A549 (cell line): ENCODE measurements at regions not wholly inside any gene's neighbourhood (a gene's known extent, or its start where the extent isn't known, plus 50 kb on each side); places are given as distances from the start of the nearest gene placed in this dataset.

Experiments
- EP300 ChIP-seq, 2 experiments: fragments of >200 bp; sonication (Bioruptor Twin); formaldehyde crosslinking; IDR thresholded peaks; 2 replicates in 1 of 2; 3 replicates in 1 of 2; pipeline ENCODE4 v1.6.1; 2016 to 2017
- ESRRA ChIP-seq: fragments of 150-350 bp; IDR thresholded peaks from 2 replicates; pipeline ENCODE4 v1.6.1; 2014; ENCODE audit warnings: mild to moderate bottlenecking, low read length, borderline replicate concordance
- FOSL2 ChIP-seq, 2 experiments: fragments of 450-650 bp in 1 of 2; fragments of >200 bp in 1 of 2; sonication (Bioruptor Twin) in 1 of 2; formaldehyde crosslinking; IDR thresholded peaks; 2 replicates each; pipeline versions ENCODE4 v1.5.0 to v1.6.1; 2016 to 2020; ENCODE audit warnings: mild to moderate bottlenecking in 1 of 2, moderate library complexity in 1 of 2
- KDM5A ChIP-seq: fragments of 200-600 bp; sonication (generic); IDR thresholded peaks from 2 replicates; pipeline ENCODE4 v1.6.1; 2016; ENCODE audit warnings: antibody characterized with exemption, mild to moderate bottlenecking
- MAX ChIP-seq: IDR thresholded peaks from 2 replicates; pipeline ENCODE4 v1.6.1; 2012
- MYC ChIP-seq: IDR thresholded peaks from 2 replicates; pipeline ENCODE4 v1.6.1; 2012; ENCODE audit warnings: mild to moderate bottlenecking, inconsistent platforms, low read length, improper control_type of control experiment, borderline replicate concordance
- POLR2A ChIP-seq: IDR thresholded peaks from 2 replicates; pipeline ENCODE4 v1.6.1; 2012; ENCODE audit warnings: mild to moderate bottlenecking, low read length
- RAD21 ChIP-seq, 2 experiments: fragments of >200 bp in 1 of 2; sonication (Bioruptor Twin) in 1 of 2; formaldehyde crosslinking in 1 of 2; IDR thresholded peaks in 1 of 2; conservative IDR thresholded peaks in 1 of 2; 2 replicates in 1 of 2; 3 replicates in 1 of 2; pipeline ENCODE4 v1.6.1; 2012 to 2018; ENCODE audit warnings: inconsistent platforms in 1 of 2
- RNF2 ChIP-seq: fragments of 200-600 bp; sonication (generic); IDR thresholded peaks from 2 replicates; pipeline ENCODE4 v1.6.1; 2016; ENCODE audit warnings: low read depth, mild to moderate bottlenecking, antibody characterized with exemption, moderate library complexity, borderline replicate concordance
- SREBF2 ChIP-seq: fragments of 450-650 bp; IDR thresholded peaks from 2 replicates; pipeline ENCODE4 v1.6.1; 2014; ENCODE audit warnings: mild to moderate bottlenecking, moderate library complexity
- TP53 ChIP-seq: fragments of 250-450 bp; sonication (Bioruptor Pico); IDR thresholded peaks from 2 replicates; pipeline ENCODE4 v1.5.0; 2021; ENCODE audit warnings: mild to moderate bottlenecking, moderate library complexity
- ZC3H11A ChIP-seq: fragments of 450-650 bp; IDR thresholded peaks from 2 replicates; pipeline ENCODE4 v1.6.1; 2014; ENCODE audit warnings: antibody characterized with exemption, mild to moderate bottlenecking
- TF ChIP-seq, protein P1 (sequence below): fragments of >200 bp; sonication (Bioruptor Twin); formaldehyde crosslinking; IDR thresholded peaks from 3 replicates; pipeline ENCODE4 v1.5.1; 2016
- TF ChIP-seq, protein P2 (sequence below): fragments of 200-600 bp; sonication (generic); IDR thresholded peaks from 2 replicates; pipeline ENCODE4 v1.6.1; 2016; ENCODE audit warnings: antibody characterized with exemption, mild to moderate bottlenecking, moderate library complexity

- TF ChIP-seq KDM5A: no peak
- TF ChIP-seq MYC: no peak
- TF ChIP-seq TP53: no peak
- TF ChIP-seq, protein P1, sequence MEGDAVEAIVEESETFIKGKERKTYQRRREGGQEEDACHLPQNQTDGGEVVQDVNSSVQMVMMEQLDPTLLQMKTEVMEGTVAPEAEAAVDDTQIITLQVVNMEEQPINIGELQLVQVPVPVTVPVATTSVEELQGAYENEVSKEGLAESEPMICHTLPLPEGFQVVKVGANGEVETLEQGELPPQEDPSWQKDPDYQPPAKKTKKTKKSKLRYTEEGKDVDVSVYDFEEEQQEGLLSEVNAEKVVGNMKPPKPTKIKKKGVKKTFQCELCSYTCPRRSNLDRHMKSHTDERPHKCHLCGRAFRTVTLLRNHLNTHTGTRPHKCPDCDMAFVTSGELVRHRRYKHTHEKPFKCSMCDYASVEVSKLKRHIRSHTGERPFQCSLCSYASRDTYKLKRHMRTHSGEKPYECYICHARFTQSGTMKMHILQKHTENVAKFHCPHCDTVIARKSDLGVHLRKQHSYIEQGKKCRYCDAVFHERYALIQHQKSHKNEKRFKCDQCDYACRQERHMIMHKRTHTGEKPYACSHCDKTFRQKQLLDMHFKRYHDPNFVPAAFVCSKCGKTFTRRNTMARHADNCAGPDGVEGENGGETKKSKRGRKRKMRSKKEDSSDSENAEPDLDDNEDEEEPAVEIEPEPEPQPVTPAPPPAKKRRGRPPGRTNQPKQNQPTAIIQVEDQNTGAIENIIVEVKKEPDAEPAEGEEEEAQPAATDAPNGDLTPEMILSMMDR: no peak
- no peak for TF ChIP-seq RNF2
- TF ChIP-seq RAD21 (conservative IDR thresholded peaks at IDR 0.05 in 1 of 2, IDR thresholded peaks at IDR 0.05 in 1 of 2): no peak
- no peak for TF ChIP-seq ESRRA
- TF ChIP-seq SREBF2: no peak
- TF ChIP-seq EP300 (IDR thresholded peaks at IDR 0.05): no peak
- TF ChIP-seq MAX: no peak
- TF ChIP-seq, protein P2, sequence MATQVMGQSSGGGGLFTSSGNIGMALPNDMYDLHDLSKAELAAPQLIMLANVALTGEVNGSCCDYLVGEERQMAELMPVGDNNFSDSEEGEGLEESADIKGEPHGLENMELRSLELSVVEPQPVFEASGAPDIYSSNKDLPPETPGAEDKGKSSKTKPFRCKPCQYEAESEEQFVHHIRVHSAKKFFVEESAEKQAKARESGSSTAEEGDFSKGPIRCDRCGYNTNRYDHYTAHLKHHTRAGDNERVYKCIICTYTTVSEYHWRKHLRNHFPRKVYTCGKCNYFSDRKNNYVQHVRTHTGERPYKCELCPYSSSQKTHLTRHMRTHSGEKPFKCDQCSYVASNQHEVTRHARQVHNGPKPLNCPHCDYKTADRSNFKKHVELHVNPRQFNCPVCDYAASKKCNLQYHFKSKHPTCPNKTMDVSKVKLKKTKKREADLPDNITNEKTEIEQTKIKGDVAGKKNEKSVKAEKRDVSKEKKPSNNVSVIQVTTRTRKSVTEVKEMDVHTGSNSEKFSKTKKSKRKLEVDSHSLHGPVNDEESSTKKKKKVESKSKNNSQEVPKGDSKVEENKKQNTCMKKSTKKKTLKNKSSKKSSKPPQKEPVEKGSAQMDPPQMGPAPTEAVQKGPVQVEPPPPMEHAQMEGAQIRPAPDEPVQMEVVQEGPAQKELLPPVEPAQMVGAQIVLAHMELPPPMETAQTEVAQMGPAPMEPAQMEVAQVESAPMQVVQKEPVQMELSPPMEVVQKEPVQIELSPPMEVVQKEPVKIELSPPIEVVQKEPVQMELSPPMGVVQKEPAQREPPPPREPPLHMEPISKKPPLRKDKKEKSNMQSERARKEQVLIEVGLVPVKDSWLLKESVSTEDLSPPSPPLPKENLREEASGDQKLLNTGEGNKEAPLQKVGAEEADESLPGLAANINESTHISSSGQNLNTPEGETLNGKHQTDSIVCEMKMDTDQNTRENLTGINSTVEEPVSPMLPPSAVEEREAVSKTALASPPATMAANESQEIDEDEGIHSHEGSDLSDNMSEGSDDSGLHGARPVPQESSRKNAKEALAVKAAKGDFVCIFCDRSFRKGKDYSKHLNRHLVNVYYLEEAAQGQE: no peak
- TF ChIP-seq POLR2A: no peak
- no peak for TF ChIP-seq ZC3H11A
- TF ChIP-seq FOSL2 (IDR thresholded peaks at IDR 0.05): no peak
- TF ChIP-seq FOSL2 (CRISPR knock-in tag; IDR thresholded peaks at IDR 0.05): no peak
These were observed 136.8 kb upstream of the CDH5 start for GRCh38 chr16:66229651-66230050.
